Esophagus mucosa (tissue), 1 donor: ENCODE measurements at regions not wholly inside any gene's neighbourhood (a gene's known extent, or its start where the extent isn't known, plus 50 kb on each side); places are given as distances from the start of the nearest gene placed in this dataset.

Source experiments
- ATAC-seq: fragments of 200-7000 bp; cut with Tn5 transposase; one replicate; pipeline ENCODE4 v1.9.1; 2020
- donor health status: DM: yes; HTN: yes; CAD: no.

DNA sequence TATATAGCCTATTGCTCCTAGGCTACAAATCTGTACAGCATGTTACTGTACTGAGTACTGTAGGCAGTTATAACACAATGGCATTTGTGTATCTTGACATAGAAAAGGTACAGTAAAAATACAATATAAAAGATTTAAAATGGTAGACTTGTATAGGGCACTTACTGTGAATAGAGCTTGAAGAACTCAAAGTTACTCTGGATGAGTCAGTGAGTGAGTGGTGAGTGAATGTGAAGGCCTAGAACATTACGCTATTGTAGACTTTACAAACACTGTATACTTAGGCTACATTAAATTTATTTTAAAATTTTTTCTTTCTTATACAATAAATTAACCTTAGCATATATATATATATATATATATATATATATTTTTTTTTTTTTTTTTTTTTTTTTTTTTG is 140.0 kb upstream of the UBE2E1 start:
- ATAC-seq = no peak

DNA sequence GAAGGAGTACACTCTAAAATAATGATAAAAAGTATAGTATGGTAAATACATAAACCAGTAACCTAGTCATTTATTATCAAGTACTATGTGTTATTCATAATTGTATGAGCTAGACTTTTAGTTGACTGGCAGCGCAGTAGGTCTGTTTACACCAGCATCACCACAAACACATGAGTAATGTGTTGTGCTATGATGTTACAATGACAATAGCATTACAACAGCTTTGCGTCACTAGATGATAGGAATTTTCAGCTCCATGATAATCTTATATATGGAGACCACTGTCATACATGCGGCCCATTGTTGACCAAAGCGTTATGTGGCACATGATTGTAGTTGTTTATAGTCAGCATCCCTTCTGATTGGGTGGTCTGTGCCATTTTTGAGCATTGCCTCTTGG is 138.9 kb upstream of the UBE2E1 start:
- no peak for ATAC-seq

DNA sequence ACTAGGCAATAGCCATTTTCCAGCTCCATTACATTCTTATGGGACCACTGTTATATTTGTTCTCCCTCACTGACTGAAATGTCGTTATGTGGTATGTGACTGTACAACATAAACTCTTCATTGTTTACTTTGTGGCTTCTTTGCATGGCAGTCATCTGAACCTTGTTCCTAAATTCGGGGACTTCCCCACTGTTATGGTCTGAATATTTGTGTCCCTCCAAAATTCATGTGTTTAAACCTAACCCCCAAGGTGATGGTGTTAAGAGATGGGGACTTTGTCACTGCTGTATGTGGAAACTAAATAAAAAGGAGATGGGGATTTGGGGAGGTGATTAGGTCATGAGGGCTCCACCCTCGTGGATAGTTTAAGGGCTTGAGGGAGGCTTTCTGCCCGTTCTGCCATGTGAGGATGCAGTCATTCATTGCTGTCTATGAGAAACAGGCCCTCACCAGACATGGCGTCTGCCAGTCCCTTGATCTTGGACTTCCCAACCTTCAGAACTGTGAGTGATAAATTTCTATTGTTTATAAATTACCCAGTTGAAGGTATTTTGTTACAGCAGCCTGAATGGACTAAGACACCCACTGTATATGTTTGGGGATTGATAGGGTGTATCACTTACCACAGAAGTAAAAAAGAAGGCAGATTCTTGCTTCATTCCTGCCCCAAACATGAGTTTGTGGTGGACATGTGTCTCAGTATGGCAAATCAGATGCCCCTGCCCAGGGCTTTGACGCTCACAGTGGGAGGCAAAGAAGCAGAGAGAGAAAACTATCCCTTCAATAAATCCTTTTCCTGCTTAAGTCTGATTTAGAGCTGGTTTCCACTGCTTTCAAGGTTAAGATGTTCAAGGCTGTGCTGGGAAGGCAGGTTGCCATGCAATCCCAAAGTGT is 138.0 kb upstream of the UBE2E1 start:
- no peak for ATAC-seq

DNA sequence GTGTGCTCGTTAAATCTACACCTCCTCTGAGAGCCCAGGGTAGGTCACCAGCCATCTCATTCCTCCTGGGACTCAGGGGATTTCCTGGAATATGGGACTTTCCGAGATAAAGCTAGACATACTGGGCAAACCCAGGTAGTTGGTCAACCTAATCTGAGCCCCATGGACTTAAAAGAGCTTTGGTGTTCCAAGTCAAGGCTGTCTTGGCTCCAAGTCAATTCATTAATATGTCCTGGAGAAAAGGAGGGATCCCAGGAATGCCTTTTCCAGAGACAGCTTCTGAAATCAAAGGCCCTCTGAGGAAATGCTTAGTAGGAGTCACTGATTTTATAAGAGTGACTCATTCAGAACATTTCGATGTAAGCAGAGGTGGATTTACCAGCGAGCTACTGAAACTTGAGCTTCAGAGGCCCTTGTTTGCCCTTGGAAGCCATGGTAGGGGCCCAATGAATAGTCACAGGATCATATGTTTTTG is 137.3 kb upstream of the UBE2E1 start:
- peak; percentile 73 for ATAC-seq

DNA sequence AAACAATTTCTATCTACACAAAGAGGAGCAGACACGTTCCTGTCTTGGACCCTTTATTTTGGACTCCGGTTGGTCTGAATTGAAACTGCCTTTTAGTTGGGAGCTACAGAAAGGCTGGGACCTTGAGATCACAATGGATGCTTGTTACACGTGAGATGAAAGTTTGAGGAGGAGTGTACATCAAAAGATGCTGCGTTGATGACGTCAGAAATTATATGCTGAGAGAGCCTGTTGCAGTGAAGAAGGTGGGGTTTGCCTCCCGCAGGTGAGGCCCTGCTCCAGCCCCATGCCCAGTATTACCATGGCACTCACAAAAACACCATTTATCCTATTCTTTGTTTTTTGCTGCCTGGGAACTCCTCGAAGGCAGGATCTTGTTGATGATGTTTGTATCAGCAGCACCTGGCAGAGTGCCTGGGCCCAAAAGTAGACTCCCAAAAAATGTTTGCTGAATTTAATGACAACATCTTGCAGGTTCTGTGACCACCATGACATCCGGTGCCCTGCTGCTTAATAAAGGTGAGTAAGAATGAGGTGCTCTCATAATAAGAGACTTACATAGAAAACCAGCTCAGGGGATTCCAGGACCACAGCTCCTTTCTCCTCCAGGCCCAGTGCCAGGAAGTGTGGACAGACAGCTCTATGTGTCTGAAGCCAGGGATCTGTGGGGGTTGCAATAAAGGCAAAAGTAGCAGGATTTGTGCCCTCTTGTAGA is 136.1 kb upstream of the UBE2E1 start:
- ATAC-seq = no peak

DNA sequence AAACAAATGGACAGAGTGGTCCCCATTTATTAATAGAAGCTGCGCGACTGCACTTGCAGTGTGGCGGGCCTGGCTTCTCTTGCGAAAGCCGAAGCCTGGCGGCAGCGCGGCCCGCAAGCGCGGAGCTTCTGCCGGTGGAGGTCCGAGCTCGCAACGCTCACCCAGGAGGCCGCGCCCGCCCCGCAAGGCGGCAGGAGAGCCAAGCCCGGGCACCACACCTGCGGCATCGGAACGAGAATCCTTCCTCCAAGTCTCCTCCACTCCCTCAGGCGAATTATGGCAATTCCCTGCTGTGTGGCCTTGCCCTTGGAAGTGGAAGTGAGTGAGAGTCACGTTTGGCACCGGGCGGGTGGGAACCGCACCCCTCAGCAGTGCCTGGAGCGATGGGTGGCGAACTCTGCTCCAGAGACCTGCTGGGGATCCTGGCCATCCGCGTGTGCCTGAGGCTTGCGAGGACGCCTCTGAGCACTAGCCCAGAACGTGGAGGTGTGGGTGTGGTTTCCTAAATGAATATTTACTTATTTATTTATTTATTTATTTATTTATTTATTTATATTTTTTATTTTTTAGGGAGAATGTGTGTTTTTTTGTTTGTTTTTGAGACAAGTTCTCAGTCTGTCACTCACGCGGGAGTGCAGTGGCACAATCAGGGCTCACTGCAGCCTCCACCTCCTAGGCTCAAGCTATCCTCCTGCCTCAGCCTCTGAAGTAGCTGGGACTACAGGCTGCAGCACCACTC is 133.7 kb upstream of the UBE2E1 start:
- ATAC-seq = peak; percentile 73

DNA sequence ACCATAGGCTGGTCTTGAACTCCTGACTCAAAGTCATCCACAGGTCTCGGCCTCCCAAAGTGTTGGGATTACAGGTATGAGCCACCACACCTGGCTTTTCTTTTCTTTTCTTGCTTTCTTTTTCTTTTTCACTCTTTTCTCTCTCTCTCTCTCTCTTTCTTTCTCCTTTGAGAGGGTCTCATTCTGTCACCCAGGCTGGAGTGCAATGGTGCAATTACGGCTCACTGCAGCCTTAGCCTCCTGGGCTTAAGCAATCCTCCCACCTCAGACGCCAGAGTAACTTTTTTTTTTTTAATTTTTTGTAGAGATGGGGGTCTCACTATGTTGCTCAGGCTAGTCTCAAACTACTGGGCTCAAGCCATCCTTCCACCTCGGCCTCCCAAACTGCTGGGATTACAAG is 133.1 kb upstream of the UBE2E1 start:
- no peak for ATAC-seq

DNA sequence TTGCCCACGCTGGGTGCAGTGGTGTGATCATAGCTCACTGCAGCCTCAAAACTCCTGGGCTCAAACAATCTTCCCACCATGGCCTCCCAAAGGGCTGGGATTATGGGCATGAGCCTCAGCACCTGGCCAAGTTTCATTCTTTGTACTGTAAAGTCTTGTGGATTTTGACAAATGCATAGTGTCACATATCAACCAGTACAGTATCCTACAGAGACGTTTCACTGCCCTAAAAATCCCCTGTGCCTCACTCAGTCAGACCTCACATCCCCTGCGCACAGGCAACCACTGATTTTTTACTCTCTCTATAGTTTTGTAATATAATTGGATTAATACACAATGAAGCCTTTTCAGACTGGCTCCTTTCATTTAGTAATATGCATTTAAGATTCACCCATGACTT is 130.7 kb upstream of the UBE2E1 start:
- no peak for ATAC-seq

DNA sequence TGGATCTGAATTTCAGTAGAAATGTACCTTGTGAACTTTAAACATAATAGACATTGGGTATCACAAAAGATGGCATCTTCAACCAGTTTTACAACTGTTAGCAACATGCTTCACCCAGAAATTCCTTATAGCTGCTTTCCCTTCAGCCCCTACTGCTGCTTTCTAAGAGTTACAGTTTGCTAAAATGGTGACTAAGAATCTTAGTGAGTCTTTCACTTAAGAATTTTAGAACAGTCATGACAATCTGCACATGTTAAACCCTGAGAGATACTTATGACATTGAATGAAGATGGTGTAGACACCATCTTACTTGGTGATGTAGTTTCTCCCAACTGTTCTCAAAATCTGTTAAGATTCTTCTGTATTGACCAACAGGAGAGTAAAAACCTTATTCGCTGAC is 129.7 kb upstream of the UBE2E1 start:
- ATAC-seq = no peak

DNA sequence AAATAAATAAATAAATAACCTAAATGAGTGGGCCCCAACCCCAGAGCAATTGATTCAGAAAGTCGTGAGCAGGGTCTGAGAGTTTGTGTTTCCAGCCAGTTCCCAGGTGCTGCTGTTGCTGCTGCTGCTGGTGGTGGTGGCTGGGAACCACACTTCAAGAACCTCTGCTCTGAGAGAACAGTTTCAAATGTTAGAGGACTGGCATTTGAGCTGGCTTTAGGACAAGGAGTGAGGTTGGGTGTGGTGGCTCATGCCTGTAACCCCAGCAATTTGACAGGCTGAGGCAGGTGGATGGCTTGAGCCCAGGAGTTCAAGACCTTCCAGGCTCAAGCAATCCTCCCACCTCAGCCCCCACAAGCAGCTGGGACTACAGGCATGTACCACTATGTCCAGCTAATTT is 123.1 kb upstream of the UBE2E1 start:
- peak; percentile 53 for ATAC-seq

DNA sequence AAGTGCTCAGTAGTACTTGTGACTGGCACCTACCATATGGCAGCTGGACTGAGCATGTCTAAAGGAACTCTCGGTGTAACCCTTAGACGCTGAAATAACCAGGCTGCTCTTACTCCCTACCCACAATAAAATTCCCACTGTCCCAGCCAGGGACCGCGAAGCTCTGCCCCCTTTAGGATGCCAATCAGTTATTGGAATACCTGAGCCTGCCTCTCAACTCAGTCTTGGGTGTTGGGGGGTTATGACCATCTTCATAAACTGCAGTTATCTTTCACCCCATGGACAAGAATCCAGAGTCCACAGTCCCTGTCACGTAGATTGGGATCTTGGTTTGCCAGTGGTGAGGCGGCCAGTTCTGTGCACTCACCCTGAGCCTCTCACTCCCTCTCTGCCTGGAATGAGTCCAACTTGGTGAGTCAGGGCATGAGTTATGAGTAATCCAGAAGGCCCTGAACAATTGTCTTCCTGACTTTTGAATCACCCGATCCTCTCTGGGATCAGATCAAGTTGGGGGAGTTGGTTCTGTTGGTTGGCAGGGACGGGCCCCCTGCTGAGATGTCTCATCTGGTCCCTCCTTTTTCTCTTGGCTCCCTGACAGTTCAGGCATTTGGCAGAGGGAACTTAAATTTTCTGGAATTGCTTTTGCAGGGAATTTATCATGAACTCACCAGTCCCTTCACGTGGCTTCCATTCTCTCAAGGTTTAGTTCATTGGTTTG is 120.1 kb upstream of the UBE2E1 start:
- ATAC-seq = peak; percentile 98

DNA sequence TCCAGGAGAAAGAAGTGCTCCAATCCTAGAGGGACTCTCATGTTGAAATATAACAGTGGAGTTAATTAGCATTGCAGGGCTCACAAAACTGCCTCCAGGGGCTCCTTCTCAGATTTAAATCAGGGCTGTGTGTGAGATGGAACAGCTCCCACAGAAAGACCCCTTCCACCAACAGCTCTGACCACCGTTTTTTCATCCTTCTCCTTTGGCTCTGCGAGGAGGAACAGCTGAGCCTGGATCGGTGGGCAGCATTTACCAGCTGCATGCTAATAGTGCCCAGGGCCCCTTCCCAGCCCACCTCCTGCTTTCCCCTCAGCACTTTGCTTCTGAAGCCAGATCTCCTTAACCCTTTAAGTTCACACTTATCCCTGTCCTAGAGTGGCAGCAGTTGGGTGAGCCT is 119.2 kb upstream of the UBE2E1 start:
- no peak for ATAC-seq

DNA sequence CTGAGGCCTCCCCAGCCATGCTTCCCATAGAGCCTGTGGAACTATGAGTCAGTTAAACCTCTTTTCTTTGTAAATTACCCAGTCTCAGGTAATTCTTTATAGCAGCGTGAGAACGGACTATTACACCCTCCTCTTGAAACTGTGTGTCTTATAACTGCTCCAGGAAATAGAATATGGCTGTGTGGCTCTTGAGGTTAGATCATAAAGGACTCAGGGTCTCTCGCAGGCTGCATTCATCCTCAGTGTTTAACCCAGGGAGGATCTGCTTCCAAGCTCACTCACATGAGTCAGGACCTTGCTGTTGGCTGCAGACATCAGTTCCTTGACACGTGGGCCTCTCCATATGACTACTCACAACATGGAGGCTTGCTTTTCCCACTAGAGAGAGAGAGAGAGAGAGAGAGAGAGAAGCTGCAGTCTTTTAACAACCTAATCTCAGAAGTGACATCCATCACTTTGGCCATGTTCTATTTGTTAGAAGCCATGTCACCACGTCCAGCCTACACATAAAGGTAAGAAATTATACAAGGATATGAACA is 114.3 kb upstream of the UBE2E1 start:
- ATAC-seq = no peak

DNA sequence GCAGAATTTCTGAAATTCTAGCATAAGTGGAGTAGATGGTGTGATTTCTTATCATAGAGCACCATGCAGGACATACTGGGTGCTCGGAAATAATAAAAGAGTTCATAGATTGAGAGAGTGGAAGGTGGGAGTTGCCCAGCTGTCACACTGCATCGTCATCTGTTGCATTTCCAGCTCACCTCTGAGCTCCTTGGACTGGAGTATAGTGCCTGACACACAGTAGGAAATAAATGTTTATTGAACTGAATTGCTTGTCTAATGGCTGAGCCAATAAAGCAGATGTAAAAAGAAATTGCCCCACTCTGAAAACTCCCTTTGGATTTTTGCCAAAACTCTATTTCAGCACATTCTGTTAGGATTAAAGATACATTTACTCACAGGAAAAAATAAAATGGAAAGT is 108.9 kb upstream of the UBE2E1 start:
- no peak for ATAC-seq

DNA sequence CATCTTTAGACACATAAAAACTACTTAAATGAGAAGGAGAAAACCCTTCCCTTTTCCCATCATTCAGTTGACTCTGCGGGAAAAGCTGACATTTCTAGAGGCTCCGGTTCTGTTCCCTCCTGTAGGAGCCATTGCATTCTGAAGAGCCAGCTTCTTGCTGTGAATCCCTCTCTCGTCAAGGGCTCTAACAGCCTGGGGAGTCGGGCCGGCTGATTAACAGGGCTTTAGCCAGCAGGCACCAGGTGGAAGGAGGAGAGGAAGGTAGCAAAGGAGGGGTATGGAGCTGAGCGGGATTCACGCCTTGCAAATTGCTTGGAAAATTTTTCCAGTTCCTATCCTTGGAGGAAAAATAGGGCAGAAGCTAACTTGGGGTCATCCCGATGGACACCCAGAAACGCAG is 108.3 kb upstream of the UBE2E1 start:
- no peak for ATAC-seq

DNA sequence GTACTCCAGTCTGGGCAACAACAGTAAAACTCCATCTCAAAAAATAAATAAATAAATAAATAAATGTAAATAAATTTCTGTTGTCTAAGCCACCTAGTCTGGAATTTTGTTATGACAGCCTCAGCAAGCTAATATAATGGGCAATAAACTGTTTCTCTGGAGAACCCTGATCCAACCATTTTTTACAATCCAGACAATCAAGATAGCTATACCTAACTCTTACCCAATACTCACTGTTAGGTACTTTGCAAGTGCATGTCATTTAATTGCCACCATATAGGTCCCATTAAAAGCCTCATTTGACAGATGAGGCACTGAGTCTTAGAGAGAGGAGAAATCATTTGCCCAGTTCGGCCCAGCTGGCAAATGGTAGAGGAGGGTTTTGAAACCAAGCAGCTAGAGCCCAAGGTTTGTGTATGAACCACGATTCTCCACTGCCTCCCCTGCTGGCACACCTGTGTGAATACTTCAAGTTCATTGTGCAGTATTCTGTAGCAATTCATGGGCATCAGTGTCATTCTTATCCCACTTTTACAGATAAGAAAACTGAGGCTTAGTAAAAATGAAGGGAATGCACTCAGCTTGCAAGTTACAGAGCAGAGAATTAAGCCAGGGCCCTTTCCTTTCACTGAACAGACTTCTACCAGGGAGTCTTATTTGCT is 107.0 kb upstream of the UBE2E1 start:
- no peak for ATAC-seq

DNA sequence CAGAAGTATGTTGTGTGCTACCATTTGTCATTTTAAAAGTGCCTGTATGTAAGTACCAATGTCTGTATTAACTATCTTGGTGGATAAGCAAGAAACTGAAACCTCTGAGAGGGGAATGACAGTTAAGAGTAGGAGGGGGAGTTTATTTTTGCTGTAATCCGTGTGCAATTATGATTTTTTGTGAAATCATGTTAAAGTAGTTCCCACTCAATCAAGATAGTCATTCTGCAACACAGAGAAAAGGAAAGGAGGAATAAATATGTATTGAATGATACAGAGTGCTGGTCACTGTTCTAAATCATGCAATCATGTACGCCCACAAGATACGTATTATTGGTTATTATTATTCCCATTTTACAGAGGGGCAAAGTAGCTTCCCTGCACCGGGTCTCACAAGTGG is 105.1 kb upstream of the UBE2E1 start:
- ATAC-seq = no peak

DNA sequence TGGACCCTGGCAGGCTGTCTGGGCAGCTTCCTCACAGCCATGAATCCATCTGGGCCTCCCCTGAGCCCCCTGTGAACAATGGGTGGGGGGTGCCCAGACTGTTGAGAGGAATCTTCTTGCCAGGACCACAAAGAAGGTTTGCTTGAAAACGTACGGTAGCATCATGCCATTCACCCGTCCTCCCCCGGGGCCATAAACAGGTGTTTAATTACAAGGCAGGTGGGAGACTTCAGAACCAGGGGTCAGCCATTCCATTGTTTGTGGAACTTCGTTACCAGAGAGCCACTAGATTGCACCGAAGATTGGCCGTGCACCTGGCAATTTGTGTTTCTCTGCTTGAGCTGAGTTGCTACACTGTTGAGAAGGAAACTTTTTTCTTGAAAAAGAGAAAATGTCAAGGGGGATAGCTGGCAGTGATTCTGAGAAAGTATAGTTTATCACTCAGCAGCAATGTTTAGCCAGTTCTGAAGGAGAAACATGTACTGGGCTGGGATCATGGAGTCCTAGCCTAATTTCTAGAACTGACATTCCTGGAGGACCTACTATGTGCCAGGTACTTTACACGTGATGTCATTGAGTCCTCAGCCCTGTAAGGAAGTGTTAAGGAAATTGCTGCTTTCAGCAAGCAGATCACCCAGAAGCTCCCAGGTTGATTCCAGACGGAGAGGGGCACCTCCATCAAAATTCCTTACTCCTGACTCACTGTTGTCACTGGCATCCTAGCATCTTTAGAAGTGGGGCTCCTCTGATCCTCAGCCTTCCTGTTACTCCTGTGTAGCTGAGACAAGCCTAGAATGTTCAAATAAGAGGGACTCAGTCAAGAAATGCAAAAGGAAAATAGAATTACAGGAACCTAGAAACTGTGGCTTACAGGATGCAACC is 103.8 kb upstream of the UBE2E1 start:
- ATAC-seq = no peak

DNA sequence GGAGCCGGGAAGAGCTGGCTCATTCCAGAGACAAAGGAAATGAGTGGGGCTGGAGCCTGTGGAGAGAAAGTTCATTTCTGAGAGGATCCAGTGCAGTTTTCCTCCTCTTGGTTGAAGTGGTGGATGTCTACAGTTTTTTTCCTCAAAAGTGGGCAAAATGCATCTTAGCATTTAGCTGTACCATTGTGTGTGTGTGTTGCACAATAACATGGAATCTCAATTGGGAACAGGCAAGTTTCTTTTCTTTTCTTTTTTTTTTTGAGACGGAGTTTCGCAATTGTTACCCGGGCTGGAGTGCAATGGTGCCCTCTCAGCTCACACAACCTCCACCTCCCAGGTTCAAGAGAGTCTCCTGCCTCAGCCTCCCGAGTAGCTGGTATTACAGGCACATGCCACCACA is 101.5 kb upstream of the UBE2E1 start:
- no peak for ATAC-seq

DNA sequence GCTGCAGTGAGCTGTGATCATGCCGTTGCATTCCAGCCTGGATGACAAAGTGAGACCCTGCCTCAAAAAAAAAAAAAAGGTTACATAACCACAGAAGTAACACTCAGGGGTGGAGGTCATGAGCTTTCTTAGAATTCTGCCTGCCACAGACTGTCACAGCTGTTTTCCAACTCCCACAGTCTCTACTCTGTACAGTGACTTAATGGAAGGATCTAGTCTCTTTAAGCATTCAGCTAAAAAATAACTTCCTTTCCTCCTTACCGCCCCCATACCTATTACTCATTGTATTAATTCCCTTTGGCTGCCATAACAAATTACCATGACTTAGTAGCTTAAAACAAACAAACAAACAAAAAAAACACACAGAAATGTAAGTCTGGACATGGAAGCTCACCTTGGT is 99.6 kb upstream of the UBE2E1 start:
- ATAC-seq = no peak

DNA sequence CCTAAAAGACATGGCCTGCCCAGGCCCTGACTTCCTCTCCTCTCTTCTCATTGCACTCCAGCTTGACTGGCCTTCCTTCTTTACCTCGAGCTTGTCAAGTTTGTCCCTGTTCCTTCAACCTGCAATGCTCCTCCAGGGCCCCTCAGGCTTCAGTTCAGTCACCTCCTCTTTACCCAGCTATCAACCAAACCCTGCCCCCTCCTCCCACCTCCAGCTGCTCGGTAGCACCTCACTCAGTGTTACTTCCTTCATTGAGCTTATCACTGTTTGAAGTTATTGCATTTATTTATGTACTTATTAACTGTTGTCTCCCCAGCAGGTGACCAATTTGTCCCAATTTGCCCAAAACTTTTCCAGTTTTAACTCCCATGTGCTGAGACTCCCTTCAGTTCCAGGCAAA is 95.8 kb upstream of the UBE2E1 start:
- no peak for ATAC-seq
